CD4-positive, alpha-beta T cell treated with Interleukin-1 beta for 1 hour (primary cell): ENCODE measurements at regions not wholly inside any gene's neighbourhood (a gene's known extent, or its start where the extent isn't known, plus 50 kb on each side); places are given as distances from the start of the nearest gene placed in this dataset.
A peak's percentile ranks its signal among the peaks of the same experiment; 100 is the strongest.
"Not testable (repeated sequence)": the region's sequence is repeated elsewhere in the genome, so short reads cannot be mapped to it uniquely, and the experiment has no call there.

ENCODE experiments used
- DNase-seq, 2 donors: peaks; one replicate each; pipeline ENCODE4 v3.0.0-alpha.2; 2020 to 2022

DNA sequence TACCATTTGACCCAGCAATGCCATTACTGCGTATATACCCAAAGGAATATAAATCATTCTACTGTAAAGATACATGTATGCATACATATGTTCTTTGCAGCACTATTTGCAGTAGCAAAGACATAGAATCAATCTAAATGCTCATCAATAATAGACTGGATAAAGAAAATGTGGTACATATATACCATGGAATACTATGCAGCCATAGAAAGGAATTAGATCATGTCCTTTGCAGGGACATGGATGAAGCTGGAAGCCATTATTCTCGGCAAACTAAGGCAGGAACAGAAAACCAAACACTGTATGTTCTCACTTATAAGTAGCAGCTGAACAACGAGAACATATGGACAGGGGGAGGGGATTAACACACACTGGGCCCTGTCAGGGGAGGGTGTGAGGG lies 54.8 kb upstream of the ZNF30 start:
- not testable (repeated sequence) for DNase-seq

DNA sequence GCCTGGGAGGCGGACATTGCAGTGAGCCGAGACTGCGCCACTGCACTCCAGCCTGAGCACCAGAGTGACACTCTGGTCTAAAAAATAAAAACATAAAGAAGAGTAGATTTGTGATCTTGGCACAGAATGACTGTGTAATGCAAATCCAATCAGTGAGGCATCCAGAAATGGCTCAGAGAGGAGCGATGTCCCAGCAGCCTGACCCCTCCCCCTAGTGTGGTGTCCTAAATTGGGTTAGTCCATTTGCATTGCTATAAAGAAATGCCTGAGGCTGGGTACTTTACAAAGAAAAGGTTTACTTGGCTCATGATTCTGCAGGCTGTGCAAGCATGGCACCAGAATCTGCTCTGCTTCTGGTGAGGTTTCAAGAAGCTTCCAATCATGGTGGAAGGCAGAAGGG lies 59.1 kb upstream of the ZNF30 start:
- DNase-seq, result no peak

DNA sequence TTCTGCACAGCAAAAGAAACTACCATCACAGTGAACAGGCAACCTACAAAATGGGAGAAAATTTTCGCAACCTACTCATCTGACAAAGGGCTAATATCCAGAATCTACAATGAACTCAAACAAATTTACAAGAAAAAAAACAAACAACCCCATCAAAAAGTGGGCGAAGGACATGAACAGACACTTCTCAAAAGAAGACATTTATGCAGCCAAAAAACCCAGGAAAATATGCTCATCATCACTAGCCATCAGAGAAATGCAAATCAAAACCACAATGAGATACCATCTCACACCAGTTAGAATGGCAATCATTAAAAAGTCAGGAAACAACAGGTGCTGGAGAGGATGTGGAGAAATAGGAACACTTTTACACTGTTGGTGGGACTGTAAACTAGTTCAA lies 61.5 kb upstream of the ZNF30 start:
- DNase-seq, result not testable (repeated sequence)

DNA sequence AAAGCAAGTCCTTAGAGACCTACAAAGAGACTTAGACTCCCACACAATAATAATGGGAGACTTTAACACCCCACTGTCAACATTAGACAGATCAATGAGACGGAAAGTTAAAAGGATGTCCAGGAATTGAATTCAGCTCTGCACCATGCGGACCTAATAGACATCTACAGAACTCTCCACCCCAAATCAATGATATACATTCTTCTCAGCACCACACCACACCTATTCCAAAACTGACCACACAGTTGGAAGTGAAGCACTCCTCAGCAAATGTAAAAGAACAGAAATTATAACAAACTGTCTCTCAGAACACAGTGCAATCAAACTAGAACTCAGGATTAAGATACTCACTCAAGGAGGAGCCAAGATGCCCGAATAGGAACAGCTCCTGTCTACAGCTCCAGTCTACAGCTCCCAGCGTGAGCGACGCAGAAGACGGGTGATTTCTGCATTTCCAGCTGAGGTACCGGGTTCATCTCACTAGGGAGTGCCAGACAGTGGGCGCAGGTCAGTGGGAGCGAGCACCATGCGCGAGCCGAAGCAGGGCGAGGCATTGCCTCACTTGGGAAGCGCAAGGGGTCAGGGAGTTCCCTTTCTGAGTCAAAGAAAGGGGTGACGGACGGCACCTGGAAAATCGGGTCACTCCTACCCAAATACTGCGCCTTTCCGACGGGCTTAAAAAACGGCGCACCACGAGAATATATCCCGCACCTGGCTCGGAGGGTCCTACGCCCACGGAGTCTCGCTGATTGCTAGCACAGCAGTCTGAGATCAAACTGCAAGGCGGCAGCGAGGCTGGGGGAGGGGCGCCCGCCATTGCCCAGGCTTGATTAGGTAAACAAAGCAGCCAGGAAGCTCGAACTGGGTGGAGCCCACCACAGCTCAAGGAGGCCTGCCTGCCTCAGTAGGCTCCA lies 66.6 kb upstream of the ZNF30 start:
- DNase-seq, result not testable (repeated sequence)

GRCh38 chr19:34859325-34859724 lies 67.4 kb upstream of the ZNF30 start:
- DNase-seq, result not testable (repeated sequence)

GRCh38 chr19:34856052-34856451 lies 70.7 kb upstream of the ZNF30 start:
- no peak for DNase-seq

DNA sequence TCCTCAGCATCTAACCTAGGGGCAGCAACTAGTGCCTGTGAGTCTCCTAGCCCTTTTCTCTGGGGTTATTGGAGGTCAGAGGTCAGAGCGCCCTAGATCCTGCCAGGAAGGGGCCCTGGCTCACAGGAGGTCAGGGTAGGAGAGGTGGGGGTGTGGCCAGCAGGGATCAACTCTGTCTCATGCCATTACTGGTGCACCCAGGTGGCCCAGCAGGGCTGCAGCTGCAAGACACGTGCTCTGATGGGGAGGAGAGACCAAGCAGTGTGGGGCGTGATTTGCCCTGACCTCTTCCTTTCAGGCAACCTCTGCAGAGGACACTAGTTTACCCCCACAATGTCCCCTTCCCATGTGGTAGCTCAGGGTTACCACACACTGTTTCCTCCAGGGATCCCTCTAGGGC lies 73.3 kb upstream of the ZNF30 start:
- no peak for DNase-seq

DNA sequence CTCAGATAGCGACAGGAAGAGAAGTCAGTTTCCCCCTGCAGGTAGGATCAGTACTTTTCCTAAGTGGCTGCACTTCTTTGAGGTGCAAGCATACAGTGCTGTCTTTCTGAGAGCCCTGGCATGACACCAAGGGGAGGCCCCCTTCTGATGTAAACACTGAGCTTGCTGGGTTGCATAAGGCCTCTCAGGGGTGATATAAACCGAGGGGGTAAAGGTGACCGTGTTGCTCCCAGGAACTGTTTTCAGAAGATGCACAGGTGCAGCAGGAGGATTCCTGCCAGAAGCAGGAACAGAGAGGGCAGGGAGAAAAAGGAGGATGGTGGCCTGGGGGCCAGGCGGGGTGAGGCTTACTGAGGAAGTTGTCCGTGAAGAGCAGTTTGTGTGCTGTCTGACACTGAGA lies 74.0 kb upstream of the ZNF30 start:
- DNase-seq, result no peak

GRCh38 chr19:34851277-34851804 lies 75.4 kb upstream of the ZNF30 start:
- DNase-seq, result no peak

DNA sequence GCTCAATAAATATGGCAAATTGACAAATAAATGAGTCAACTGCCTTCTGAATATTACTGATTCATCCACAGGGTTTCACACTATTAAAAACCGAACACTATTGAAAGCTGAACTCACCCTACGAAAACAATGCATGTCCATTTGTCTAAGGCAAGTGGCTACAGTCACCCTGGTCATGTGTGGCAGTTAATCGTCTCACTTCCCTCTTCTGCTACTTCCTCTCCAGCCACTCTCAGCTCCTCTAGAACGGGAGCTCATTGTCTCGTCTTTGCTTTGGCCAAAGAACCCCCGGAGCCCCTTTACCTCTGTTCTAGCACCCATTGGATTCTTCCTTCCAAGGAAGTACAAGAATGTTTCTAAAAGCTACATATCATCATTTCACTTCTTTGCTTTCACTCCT lies 74.4 kb upstream of the ZNF599 start:
- DNase-seq, result no peak

DNA sequence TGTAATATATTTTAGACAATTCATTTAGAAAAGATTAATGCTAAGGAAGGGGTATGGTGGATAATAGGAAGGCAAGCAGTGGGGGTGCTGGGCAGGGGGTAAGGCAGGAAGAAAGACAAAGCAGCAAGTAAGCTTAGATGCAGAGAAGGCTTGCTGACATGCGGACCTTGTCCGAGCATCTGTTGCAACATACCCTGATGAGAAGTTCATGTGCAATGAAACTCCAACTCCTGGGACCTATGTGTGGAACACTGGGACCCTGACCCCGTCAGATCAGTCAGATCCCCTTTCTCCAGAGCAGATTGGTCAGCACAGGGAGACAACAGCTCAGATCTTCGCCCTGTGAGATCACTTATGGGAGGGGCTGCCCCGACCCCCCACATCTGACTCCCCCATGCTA lies 71.3 kb upstream of the ZNF599 start:
- DNase-seq, result no peak

DNA sequence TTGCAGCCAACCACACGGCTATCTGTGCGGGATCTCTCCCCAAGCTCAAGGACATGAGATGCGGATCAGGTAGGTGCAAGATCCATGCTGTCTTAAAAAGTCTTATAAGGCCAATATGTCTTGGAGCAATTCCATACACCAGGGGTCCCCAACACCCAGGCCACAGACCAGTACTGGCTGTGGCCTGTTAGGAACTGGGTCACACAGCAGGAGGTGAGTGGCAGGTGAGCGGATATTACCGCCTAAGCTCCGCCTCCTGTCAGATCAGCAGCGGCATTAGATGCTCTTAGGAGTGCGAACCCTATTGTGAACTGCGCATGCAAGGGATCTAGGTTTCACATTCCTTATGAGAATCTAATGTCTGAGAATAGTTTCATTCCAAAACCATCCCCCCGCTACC lies 68.8 kb upstream of the ZNF599 start:
- DNase-seq, result no peak

DNA sequence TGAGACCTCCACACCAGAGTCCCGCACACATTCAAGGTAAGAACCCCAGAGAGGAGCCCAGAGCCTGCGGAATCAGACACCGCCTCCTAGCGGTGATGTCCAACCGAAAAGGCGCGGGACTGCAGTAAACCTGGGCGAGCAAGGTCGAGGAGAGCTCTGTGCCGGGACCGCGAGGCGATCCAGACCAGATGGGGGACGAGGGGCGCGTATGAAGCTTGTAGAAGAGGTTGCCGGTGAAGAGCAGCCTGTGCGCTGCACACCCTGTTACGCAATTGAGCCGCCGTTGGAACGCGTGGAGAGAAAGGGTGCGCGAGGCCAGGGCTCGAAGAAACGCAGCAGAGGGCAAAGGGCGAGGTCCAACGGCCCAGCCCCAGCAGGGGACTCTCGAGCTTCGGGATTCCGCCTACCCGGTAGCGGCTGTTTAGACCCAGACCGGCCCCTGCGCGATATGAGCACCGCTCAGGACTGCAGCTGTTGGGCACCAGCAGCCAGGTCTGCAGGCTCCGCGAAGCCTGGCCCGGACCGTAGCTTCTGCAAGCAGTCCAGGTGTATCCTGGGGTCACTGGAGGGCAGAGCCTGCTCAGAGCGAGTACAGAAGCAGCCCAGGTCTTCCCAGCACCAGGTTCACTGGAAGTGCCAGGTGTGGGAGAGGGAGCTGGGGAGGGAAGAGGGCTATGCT lies 65.9 kb upstream of the ZNF599 start:
- DNase-seq, result peak in 1 of 2 donors; percentile 13

DNA sequence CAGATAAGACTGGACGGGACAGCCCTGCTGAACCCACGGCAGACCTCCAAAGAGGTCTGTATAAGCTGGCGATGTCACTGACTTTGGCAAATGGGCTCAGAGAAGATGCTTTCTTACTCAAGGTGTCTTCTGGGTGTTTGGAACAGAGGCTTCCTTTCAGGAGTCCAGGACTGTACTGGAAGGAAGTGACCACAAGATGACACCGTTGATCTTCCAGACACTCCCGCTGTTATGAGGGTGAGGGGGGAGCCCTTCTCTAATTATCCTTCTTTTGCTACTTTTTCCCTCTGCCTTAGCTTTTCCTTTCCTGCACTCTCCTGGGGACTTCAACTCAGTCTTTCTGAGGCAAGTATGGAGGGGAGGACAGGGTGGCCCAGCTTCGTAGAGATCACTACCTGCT lies 65.2 kb upstream of the ZNF599 start:
- peak in 1 of 2 donors; percentile 11 for DNase-seq

DNA sequence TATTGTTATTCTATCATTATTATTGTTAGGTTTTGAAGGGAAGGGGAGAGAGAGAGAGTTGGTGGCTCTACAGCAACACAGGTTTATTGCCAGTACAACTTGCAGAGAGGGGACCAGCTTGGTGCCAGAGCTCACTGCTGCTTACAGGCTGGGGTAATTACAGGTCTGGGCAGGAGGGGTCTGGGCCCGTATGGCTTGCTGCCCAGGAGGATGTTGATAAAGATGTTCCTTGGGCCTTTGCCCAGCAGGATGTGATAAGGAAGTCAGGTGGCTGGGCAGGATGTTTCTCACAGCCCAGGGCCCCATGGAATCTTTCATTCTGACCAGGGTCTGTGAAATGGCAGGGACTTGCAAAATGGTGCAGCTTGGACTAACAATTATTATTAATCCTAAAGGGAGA lies 64.2 kb upstream of the ZNF599 start:
- DNase-seq, result no peak

DNA sequence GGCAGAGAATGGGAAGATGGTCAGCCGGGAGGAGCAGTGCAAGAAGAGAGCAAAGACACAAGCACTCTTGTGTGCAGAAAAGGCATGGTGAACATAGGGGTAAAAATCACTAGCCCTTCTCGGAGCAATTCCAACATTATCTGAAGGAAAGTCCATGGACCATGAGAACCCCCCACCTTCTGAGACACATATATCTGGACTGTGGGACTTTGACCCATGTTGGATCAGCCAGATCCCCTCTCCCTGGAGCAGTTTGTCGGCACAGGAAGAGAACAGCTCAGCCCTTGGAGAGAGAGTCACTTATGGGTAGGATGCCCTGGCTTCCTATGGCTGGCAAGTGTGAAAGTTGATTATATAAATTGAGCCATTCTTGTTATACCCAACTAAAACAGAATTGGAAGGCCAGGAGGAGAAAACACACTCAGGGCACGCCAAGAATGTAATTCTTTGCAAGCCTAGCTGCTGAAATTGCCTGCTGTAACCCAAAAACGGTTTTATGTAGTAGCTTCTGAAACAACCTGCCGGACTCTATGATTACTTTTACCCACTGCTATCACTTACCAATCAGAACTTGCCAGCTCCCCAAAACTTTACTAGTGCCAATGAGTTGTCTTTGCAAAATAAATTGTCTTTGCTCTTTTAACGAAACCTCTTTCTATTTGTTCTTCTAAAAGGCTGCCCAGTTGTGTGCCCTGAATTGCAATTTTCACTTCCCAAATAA lies 62.8 kb upstream of the ZNF599 start:
- no peak for DNase-seq

DNA sequence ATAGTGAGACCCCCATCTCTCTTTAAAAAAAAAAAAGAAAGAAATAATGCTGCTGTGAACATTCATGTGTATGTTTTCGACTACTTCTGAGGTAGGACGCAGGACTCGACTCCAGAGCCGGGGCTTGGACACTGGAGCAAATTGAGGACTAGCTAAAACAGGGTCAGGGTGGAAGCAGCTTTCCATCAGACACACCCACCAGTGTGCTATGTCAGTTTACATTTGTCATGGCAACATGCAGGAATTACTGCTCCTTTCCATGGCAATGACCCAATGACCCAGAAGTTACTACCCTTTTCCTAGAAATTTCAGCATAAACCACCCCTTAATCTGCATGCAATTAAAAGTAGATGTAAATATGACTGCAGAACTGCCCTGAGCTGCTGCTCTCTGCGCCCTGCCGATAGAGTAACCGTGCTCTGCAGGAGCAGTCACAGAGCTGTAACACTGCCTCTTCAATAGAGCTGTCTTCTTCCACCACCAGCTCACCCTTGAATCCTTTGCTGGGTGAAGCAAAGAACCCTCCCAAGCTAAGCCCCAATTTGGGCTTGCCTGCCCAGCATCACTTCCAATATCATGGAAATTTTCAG lies 61.6 kb upstream of the ZNF599 start:
- no peak for DNase-seq

GRCh38 chr19:34832581-34833112 lies 59.6 kb upstream of the ZNF599 start:
- DNase-seq, result no peak

- DNase-seq, result no peak
Measured at GRCh38 chr19:34831714-34832113, 58.7 kb upstream of the ZNF599 start.

DNA sequence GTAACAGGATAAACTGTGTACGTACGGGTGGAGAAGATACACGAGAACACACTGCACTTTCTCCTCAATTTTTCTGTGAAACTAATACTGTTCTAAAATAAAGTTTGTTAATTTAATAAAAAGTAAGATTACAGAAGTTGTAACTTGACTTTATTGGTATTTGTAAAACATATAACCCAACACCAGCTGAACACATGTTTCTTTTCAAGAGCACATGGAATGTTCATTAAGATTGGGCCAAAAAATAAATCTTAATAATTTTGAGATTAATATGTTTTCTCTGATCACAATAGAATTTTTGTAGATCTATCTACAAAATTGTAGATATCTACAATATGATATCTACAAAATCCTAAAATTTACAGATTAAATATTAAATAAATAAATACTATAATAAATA lies 55.1 kb upstream of the ZNF599 start:
- no peak for DNase-seq

DNA sequence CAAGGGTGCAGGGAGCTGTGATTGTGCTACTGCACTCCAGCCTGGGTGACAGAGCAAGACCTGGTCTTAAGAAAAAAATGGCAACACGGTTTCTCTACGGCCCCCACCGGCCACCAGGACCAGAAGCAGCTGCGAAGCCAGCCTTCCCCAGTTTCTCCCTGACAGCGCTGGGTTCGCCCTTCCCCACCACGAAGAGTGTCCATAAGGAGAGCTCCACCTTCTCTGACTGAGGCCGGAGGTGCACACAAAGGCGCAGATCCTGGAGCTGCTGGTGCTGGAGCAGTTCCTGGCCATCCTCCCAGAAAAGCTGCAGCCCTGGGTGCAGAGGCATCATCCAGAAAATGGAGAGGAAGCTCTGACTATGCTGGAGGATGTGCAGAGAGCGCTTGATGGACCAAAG lies 52.2 kb upstream of the ZNF599 start:
- DNase-seq, result no peak

GRCh38 chr19:34824686-34825085 lies 51.7 kb upstream of the ZNF599 start:
- no peak for DNase-seq
